GM12872 (cell line): ENCODE measurements at regions not wholly inside any gene's neighbourhood (a gene's known extent, or its start where the extent isn't known, plus 50 kb on each side); places are given as distances from the start of the nearest gene placed in this dataset.

Experiments used
- CTCF ChIP-seq: IDR thresholded peaks from 3 replicates; pipeline ENCODE4 v1.5.1; 2011; ENCODE audit warnings: low read depth, mild to moderate bottlenecking, low read length, moderate library complexity; ENCODE audit not compliant: insufficient read depth

GRCh38 chr1:209143916-209144315 lies 439.6 kb upstream of the CAMK1G start:
- no peak for TF ChIP-seq CTCF

GRCh38 chr1:209150114-209150513 lies 433.4 kb upstream of the CAMK1G start:
- TF ChIP-seq CTCF: no peak

- TF ChIP-seq CTCF: no peak
Measured at GRCh38 chr1:209153411-209153810, 430.1 kb upstream of the CAMK1G start.

- no peak for TF ChIP-seq CTCF
Measured at GRCh38 chr1:209154912-209155311, 428.6 kb upstream of the CAMK1G start.

- TF ChIP-seq CTCF: no peak
Measured at GRCh38 chr1:209155546-209155945, 428.0 kb upstream of the CAMK1G start.

- TF ChIP-seq CTCF: no peak
Measured at GRCh38 chr1:209156991-209157390, 426.5 kb upstream of the CAMK1G start.

GRCh38 chr1:209157546-209158249 lies 425.8 kb upstream of the CAMK1G start:
- TF ChIP-seq CTCF: no peak
